Neutrophil (primary cell): ENCODE measurements at regions not wholly inside any gene's neighbourhood (a gene's known extent, or its start where the extent isn't known, plus 50 kb on each side); places are given as distances from the start of the nearest gene placed in this dataset.

Experiments used
- H3K27ac ChIP-seq: fragments of 200-600 bp; sonication (generic); 2 replicates; pipeline ENCODE4 v1.5.1; 2016; ENCODE audit warnings: mild to moderate bottlenecking, moderate library complexity
- H3K27me3 ChIP-seq: fragments of 200-600 bp; sonication (generic); 2 replicates; pipeline ENCODE4 v1.6.0; 2016; ENCODE audit warnings: mild to moderate bottlenecking
- H3K36me3 ChIP-seq: fragments of 200-600 bp; sonication (generic); 2 replicates; pipeline ENCODE4 v1.5.1; 2017
- H3K4me1 ChIP-seq, 2 experiments: fragments of 200-600 bp in 1 of 2; sonication (generic) in 1 of 2; 1 replicate in 1 of 2; 2 replicates in 1 of 2; pipeline versions ENCODE4 v1.5.1 to v1.6.1; 2013 to 2016; ENCODE audit warnings: low read depth in 1 of 2, low read length in 1 of 2, mild to moderate bottlenecking in 1 of 2, moderate library complexity in 1 of 2; ENCODE audit not compliant: control insufficient read depth in 1 of 2, insufficient read depth in 1 of 2
- H3K4me3 ChIP-seq, 2 experiments: fragments of 200-600 bp in 1 of 2; sonication (generic) in 1 of 2; 1 replicate in 1 of 2; 2 replicates in 1 of 2; pipeline ENCODE4 v1.5.1; 2013 to 2016; ENCODE audit warnings: low read depth in 1 of 2, low read length in 1 of 2, mild to moderate bottlenecking in 1 of 2, moderate library complexity in 1 of 2
- H3K9me3 ChIP-seq: fragments of 200-600 bp; sonication (generic); 2 replicates; pipeline ENCODE4 v1.5.1; 2016
- CTCF ChIP-seq: fragments of 200-600 bp; sonication (generic); IDR thresholded peaks from 2 replicates; pipeline ENCODE4 v1.5.1; 2016; ENCODE audit warnings: antibody characterized with exemption

- Histone ChIP-seq H3K9me3 (no peaks in the 10 kb centered on the region), H3K4me3 (no peak overlapping the region), H3K4me1 (no peaks in the 10 kb centered on the region), H3K27ac (no peak overlapping the region), H3K27me3 (no peaks in the 10 kb centered on the region), H3K36me3 (no peaks in the 10 kb centered on the region)
- TF ChIP-seq CTCF, result no peak
Observed at GRCh38 chr5:165055476-165055875, 1550.1 kb downstream of the MAT2B start.

- TF ChIP-seq CTCF, result no peak
- no peaks in the 10 kb centered on the region for H3K9me3 ChIP-seq
- no peaks in the 10 kb centered on the region for H3K36me3 ChIP-seq
- H3K27me3 ChIP-seq, result no peaks in the 10 kb centered on the region
- no peak overlapping the region for H3K27ac ChIP-seq
- no peaks in the 10 kb centered on the region for H3K4me1 ChIP-seq
- no peak overlapping the region for H3K4me3 ChIP-seq
Observed at GRCh38 chr5:165057145-165057544, 1551.7 kb downstream of the MAT2B start.

GRCh38 chr5:165066751-165067385 lies 1561.4 kb downstream of the MAT2B start:
- no peaks in the 10 kb centered on the region for H3K9me3 ChIP-seq
- H3K27me3 ChIP-seq, result no peaks in the 10 kb centered on the region
- H3K4me3 ChIP-seq, result no peak overlapping the region
- H3K27ac ChIP-seq, result no peak overlapping the region
- H3K36me3 ChIP-seq, result no peaks in the 10 kb centered on the region
- TF ChIP-seq CTCF, result no peak
- H3K4me1 ChIP-seq, result no peaks in the 10 kb centered on the region

GRCh38 chr5:165076686-165077085 lies 1571.3 kb downstream of the MAT2B start:
- Histone ChIP-seq H3K4me3 (no peak overlapping the region), H3K27me3 (no peaks in the 10 kb centered on the region), H3K36me3 (no peaks in the 10 kb centered on the region), H3K27ac (no peak overlapping the region), H3K4me1 (no peaks in the 10 kb centered on the region), H3K9me3 (no peaks in the 10 kb centered on the region)
- TF ChIP-seq CTCF, result no peak

- no peak for TF ChIP-seq CTCF
- Histone ChIP-seq H3K27me3 (no peaks in the 10 kb centered on the region), H3K36me3 (no peaks in the 10 kb centered on the region), H3K4me1 (no peaks in the 10 kb centered on the region), H3K27ac (no peak overlapping the region), H3K4me3 (no peak overlapping the region), H3K9me3 (no peaks in the 10 kb centered on the region)
Observed at GRCh38 chr5:165079389-165079788, 1574.0 kb downstream of the MAT2B start.

- Histone ChIP-seq H3K4me1 (no peaks in the 10 kb centered on the region), H3K4me3 (no peak overlapping the region), H3K27ac (no peak overlapping the region), H3K36me3 (no peaks in the 10 kb centered on the region), H3K27me3 (no peaks in the 10 kb centered on the region), H3K9me3 (no peaks in the 10 kb centered on the region)
- no peak for TF ChIP-seq CTCF
Observed at GRCh38 chr5:165083394-165083793, 1578.0 kb downstream of the MAT2B start.
